H1 (cell line): ENCODE measurements at regions not wholly inside any gene's neighbourhood (a gene's known extent, or its start where the extent isn't known, plus 50 kb on each side); places are given as distances from the start of the nearest gene placed in this dataset.
A peak's percentile ranks its signal among the peaks of the same experiment; 100 is the strongest.

ENCODE experiments used
- EZH2 ChIP-seq: fragments of 200-600 bp; sonication (generic); IDR thresholded peaks from 2 replicates; pipeline ENCODE4 v1.7.1; 2012; ENCODE audit warnings: low read depth, mild to moderate bottlenecking, moderate library complexity, low read length, inconsistent platforms; ENCODE audit not compliant: severe bottlenecking
- TF ChIP-seq, protein P1 (sequence below), 3 experiments: IDR thresholded peaks; 1 replicate in 2 of 3; 2 replicates in 1 of 3; pipeline versions ENCODE4 v1.5.1 to v1.6.1; 2011; ENCODE audit warnings: low read length in 3 of 3, mild to moderate bottlenecking in 3 of 3, inconsistent platforms in 2 of 3, low read depth in 1 of 3, moderate library complexity in 1 of 3; ENCODE audit not compliant: insufficient read depth in 1 of 3; ENCODE audit errors: control extremely low read depth in 1 of 3

DNA sequence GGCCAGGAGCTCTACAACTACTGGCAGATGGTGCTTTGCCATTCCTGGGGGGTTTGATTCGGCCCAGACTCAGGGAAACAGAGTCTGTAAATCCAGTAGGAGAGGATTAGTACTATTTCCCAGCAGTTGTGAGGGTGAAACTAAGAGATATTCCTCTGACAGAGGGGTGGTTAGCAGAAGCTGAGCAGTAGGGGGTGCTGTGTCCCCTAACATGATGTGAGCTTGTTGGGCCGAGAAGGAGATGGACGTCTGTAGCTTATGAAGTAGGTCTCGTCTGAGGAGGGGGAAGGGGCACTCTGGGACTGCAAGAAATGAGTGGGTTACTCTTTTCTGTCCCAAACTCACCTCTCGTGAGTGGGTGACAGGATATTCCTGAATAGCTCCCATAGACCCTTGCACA lies 179.2 kb upstream of the MBL2 start:
- TF ChIP-seq EZH2, result no peak
- TF ChIP-seq, protein P1, sequence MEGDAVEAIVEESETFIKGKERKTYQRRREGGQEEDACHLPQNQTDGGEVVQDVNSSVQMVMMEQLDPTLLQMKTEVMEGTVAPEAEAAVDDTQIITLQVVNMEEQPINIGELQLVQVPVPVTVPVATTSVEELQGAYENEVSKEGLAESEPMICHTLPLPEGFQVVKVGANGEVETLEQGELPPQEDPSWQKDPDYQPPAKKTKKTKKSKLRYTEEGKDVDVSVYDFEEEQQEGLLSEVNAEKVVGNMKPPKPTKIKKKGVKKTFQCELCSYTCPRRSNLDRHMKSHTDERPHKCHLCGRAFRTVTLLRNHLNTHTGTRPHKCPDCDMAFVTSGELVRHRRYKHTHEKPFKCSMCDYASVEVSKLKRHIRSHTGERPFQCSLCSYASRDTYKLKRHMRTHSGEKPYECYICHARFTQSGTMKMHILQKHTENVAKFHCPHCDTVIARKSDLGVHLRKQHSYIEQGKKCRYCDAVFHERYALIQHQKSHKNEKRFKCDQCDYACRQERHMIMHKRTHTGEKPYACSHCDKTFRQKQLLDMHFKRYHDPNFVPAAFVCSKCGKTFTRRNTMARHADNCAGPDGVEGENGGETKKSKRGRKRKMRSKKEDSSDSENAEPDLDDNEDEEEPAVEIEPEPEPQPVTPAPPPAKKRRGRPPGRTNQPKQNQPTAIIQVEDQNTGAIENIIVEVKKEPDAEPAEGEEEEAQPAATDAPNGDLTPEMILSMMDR (IDR thresholded peaks at IDR 0.05; ENCODE audit: control extremely low read depth in 1 of 3, insufficient read depth in 1 of 3, low read depth in 1 of 3, low read length in 3 of 3), result peak; percentile 72 to 93 (median 73)
